GM21576 (cell line): ENCODE measurements at regions not wholly inside any gene's neighbourhood (a gene's known extent, or its start where the extent isn't known, plus 50 kb on each side); places are given as distances from the start of the nearest gene placed in this dataset.
"Not testable (repeated sequence)": the region's sequence is repeated elsewhere in the genome, so short reads cannot be mapped to it uniquely, and the experiment has no call there.

ENCODE experiments used
- ATAC-seq: cut with Tn5 transposase; IDR thresholded peaks from one replicate; pipeline ENCODE4 v1.9.1; 2021; ENCODE audit warnings: mild to moderate bottlenecking, moderate library complexity; ENCODE audit not compliant: unreplicated experiment

DNA sequence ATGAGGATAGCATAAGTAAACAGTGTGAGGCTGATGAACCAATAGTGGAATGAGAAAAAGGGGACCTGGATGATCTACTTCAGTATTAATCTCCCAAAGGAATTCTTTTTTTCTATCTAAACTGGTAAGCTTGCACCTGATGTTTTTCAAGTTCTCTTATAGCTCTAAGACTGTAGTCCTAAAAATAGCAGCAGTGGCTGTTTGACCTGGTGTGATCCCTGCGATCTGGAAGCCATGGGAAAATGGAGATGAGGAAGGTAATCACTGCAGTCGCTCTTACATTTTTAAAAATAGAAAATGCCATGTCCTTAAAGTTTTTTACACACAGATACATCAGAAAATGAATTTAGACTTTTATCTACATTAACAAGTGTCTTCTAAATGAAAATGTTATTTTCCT is 926.4 kb upstream of the SLC35B3 start:
- no peak for ATAC-seq

DNA sequence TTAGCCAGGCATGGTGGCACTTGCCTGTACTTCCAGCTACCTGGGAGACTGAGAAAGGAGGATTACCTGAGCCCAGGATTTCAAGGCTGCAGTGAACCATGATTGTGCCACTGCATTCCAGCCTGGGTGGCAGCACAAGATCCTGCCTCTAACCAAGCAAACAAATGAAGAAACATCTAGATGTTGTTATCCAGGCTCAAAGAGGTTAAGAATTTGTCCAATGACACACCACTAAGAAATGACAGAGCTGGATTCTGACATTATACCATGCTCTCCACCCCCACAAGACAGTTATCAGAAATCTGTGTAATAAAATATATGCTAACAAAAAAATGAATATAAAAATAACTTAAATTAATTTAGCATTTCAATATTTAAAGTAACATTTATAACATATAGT is 925.5 kb upstream of the SLC35B3 start:
- no peak for ATAC-seq

DNA sequence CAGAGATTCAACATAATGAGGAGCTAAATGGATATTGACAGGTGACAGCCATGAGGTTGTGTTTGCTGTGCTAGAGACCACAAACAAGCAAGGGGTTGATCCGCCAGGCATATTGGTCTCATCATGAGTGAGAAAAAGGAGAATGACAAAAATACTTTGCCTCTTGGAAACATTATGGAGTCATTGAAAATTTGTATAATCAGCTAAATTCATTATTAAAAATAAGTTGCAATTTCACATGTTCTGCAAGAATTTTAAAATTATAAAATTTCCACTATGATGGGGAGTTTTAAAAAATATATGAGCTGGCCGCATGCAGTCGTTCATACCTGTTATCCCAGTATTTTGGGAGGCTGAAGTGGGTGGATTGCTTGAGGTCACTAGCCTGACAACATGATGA is 912.3 kb upstream of the SLC35B3 start:
- no peak for ATAC-seq

DNA sequence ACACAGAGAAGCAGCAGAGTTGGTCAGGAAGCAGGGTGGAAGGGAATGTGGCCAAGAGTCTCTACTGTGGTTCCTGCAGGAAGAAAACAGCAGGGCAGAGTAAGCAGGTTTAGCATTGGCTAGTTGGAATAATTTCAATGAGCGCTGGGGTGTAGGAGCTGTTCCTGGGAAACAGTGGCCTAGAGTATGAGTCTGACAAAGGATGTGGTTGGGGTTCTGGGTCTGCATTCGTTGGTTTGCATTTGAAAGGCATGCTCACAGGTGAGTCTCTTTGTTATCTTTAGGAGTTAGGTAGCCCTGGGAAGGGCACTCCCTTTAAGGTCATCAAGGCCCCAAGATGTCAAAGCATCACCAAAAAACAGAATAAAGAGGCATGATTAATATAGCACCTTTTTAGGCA is 911.6 kb upstream of the SLC35B3 start:
- no peak for ATAC-seq

DNA sequence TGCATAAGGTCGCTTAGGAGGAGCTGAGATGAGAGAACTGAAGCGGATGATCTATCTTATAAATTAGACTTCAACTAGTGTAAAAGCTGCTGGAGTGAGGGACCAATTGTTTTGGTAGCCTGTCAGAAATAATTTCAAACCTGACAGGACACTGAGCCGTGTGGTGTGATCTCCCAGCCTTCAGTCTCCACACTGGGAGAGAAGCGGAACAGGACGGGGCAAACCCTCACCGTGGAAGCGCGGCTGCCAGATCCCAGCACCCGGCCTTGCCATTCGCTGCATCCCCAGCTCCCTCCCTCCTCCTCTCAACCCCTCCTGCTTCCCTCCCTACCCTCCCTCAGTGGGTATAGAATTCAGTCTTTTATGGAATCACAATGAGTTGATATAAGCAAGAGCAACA is 900.1 kb upstream of the SLC35B3 start:
- ATAC-seq, result no peak

DNA sequence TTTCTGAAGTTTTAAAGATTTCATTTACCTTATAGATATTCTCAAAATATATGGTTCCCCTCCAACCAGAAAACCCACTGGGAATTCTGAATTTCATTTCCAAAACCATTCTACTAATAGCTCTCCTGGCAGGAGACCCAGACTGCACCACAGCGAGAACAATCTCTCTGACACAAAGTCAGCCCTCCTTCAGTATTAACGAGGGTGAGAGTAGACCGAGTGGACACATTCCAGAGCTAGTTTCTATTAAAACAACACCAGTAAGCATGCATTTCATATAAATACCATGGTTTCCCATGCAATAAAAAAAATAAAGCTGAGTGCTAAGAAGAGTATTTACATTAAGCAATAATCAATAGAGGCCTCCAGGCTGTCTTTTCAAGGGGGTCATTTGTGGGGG is 899.6 kb upstream of the SLC35B3 start:
- no peak for ATAC-seq

DNA sequence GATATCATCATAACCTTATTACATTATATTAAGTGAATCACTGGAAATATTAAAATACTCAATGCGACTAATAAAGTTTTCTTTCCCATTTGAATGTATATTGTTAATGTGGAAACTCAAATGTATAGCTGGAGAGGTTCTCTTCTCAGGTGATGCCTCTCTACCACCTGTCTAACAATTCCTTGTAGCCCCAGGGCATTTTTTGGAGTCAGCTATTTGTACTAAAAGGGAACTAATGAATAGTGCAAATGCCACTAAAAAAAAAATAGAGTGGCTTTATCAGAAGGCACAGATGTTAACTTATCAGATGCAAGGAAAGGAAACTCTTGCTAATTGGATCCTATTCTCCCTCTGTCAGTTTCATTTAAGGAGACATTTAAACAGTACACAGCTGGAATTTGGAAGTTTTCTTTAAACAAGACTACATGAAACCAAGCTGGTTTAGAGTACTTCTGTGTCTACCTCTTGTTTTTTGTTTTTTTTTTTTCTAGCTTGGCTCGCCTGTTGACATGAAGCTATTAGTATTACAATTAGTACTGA is 897.0 kb upstream of the SLC35B3 start:
- no peak for ATAC-seq

DNA sequence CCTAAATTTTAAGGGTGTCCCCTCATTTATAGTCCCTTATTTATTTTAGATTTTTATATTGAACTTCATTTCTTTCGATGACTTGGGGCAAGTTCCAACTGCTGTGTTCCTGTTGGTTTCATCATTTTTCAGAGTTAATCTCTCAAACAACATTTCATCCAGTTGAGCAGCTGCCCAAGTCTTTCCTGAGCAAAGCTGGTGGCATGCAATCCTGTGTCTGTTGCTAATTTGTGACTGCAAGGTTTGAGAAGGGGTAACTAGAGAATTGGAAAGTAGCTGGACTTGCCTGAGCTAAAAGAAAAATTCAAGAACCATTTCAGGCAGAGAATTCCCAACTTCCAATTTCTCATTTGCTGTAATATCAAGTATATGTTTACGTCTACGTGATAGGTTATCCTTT is 881.5 kb upstream of the SLC35B3 start:
- no peak for ATAC-seq

DNA sequence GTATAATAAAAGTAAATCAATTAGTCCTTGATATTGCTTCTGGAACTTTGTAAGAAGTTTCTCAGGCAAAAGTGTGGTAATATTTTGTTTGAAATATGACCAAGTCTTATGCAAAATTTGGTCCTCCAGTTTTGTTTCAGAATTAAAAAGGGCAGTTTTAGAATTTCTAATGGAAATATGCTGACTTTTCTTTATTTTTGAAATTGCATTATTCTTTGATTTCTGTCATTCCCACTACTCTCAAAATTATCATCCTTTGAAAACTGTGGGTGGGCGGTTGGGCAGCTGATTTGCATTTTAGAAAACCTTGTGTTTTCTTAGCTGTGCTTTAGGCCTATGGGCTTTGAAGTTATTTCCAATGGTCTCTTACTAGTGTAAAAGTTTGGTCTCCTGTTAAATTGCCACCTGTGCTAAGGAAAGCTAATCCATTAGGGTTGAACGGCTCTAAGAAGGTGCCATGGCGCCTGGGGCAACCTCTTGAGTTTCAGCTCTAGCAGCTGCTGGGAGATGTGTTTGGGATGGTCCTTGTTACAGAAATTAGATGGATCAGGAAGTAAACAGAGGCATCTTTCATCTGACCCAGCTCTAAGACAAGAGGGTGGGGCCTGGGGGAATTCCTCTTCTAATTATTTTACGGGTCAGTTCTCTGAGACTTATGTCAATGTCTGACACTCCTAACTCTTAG is 880.8 kb upstream of the SLC35B3 start:
- ATAC-seq, result no peak

DNA sequence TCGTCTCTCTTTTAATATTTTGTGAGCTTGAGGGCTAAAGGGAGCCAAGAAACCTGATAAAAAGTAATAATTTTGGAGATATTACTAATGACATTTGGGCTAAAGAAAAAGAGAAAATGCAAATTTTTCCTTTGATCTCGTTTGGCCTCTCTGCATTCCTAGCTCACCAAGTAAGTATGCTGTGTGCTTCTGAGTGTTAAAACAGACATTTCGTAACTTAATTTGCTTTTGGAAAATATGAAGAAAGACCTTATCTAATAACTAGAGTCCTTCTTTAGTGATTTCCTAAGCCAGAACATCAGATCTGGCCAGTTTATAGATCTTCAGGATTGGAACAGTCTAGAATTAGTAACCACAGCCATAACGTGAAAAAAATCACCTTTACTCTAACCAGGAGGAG is 872.9 kb upstream of the SLC35B3 start:
- no peak for ATAC-seq

DNA sequence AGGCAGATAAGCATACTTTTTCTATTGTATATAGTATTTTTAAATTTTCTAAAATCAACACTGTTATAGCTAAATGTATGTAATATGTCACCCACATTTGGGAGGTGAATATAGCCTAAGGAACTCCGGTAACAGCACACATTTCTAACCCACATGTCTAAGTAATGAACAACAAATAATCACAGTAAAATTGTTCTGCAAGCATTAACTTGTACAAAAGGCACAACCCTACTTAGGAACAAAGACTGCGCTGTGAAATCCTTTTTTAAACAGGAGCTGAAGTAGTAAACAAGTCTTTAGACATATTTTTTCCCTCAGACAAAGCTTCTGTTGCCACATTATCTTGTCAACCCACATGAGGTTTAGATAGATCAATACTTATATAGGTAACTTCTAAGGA is 872.4 kb upstream of the SLC35B3 start:
- no peak for ATAC-seq

DNA sequence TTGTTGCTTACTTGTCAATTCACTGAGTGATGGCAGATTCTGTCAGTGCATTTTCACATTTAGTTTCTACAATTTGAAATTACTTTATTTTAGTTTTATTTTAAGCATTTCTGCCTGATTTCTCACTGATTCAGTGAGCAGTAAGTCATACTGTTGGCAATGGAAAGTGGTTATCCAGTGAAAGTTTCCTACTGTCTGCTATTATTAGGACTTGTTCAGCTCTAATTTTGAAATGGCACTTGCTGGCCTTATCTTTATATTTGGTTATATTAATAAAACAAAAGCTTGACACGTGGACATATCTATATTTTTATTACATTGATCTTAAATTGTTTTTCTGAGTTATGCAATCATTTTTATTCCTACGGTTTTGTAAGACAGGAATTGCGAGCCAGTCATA is 871.8 kb upstream of the SLC35B3 start:
- no peak for ATAC-seq

DNA sequence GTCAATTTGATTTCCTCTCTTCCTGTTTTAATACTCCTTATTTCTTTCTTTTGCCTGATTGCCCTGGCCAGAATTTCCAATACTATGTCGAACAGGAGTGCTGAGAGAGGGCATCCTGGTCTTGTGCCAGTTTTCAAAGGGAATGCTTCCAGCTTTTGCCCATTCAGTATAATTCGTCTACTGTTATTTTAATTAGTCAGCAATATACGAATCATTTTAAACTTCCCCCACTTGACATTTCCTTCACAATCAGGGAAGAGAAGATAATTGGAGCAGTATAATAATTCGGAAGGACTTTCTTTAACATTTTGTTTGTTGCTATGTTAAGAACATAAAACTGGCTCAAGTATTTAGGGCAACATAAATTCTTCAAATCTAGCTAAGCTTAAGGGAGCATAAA is 860.3 kb upstream of the SLC35B3 start:
- ATAC-seq, result no peak

DNA sequence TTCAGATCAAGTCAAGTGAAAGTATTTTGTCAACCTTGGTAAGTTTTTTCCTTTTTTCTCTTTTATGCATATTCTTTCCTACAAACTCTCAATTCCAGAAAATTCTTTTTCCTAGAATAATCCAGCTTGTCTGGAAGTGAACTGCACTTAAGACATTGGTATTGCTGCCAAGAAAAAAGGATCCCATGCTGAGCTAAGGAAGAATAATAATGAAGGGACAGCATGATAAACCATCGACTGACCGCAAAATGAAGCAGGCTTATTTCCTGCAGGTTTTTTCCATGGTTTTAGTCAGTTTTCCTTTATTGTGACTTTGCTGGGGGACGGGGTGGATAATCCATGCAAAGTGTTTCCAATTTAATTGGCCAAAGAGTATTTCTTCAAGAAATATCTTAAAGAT is 857.6 kb upstream of the SLC35B3 start:
- no peak for ATAC-seq

DNA sequence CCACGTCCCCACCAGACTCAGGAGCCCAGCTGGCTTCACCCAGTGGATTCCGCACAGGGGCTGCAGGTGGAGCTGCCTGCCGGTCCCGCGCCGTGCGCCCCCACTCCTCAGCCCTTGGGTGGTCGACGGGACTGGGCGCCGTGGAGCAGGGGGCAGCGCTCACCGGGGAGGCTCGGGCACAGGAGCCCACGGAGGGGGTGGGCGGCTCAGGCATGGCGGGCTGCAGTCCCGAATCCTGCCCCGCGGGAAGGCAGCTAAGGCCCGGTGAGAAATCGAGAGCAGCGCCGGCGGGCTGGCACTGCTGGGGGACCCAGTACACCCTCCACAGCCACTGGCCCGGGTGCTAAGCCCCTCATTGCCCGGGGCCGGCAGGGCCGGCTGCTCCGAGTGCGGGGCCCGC is 855.0 kb upstream of the SLC35B3 start:
- ATAC-seq, result not testable (repeated sequence)

DNA sequence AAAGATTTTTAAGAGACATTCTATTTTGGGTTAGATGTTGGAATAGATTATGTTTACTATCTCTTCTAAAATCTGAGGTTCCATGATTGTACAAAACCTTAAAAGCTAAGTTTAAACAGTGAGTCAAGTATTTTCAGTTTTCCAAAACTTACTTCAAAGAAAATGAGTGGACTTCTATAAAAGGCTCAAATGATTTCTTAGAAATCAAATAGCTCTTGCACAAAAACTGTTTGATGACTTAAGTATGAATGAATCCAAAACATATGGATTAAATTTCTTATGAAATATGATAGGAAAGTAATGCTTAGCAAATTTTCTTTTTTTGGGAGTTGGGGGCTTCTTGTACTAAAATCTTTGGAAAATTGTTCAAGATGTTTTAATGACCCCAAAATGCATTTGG is 837.3 kb upstream of the SLC35B3 start:
- no peak for ATAC-seq

DNA sequence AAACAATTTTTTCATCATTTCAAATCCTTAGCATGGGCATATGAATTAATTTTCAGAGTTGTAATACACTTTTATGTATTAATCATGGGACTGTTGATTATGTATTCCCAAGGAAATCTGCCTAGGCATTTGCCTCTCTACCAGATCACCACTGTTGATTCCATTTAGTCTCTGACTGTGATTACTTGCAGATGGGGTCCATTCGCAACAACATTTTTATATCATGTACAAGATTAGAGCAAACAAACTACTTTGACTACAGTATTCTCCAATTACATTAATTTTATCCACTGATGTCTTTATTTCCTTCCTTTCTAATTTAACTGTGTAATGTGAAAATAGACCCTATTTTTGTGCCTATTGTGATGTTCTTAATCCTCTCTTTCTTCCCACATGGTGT is 831.4 kb upstream of the SLC35B3 start:
- ATAC-seq, result no peak

DNA sequence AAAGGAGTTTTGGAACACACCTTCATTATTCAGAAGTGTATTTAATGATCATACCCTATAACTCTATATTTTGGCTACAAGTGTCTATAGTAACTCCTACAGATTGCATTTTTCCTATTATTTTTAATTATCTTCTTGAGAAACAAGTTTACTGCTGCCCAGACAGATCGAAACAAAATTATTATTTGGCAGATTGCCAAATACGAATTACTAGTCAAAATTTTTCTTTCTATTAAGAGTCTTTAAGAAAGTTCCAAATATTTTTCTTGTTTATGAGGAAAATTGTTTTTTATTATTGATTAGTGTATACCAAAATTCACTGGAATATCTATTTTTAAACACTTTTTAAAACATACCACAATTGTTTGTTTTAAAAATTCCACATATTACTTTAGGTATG is 821.9 kb upstream of the SLC35B3 start:
- no peak for ATAC-seq

DNA sequence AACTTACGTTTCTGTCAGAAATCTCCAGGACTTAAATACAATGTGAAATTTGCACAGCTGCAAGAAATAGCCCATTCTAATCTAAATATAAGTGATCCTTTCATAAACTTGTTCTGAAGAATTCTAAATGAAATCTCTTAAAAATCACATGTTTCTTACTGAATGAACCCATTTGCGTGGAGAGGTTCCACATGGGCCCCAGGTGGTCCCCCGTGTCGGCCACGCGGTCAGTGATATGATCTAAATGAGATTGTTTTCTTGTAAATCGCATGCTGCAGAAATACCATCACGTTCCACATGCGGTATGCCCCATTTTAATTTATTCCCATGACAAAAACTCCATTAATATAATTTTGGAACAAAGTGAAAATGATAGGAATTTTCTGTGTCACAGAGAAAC is 818.9 kb upstream of the SLC35B3 start:
- ATAC-seq, result no peak

DNA sequence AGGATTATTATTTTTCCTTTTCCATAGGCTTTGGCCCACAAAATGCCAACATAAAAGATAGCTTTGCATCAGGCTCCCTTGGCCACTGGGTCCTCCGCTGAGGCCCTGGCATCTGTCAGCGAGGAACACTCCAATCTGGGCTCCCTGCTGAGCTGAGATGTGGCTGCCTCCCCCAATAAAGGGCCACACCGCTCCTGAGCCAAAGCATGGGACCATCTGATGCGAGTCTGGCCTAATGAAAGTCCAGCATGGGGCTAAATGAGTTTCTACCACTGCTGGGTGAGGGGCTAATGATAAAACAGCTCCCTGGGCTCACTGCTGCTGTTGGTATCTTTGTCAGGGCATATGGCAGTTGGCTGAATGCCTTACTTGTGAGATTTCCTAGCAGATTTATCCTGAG is 817.5 kb upstream of the SLC35B3 start:
- no peak for ATAC-seq

DNA sequence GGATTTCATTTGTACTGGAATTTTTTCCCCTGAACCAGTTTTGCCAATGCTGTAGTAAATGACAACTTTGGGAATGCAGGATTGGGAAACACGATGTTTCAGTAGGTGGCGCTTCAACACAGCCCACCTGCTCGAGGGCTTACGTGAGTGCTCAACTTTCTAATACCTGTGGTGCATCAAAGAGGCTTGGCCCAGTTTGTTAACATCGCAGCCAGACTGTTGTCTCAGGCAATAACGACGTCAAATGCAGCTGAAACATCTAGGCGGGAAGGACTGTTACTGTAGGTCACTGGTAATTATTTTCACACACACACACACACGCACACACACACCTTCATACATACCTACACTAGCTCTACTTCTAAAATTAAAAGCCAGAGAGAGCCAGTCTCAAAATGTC is 815.5 kb upstream of the SLC35B3 start:
- no peak for ATAC-seq

DNA sequence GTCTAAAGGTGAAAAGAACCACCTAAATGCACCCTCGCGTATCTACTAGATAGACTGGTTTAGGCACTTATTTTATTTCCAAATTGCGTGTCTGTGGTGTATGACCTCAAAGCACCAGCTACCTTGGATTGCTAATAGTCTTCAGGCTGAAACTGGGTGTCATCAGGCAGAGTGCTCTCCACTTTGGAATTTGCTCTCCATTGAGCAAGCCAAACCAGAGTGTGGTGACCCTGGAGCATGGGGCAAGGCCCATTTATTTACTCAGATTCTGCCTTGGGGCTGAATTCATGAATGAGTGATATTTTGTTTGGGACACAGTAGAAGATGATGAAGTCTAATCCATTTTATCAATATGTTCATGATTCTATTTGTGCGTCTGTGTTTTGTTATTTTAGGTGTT is 812.8 kb upstream of the SLC35B3 start:
- no peak for ATAC-seq

DNA sequence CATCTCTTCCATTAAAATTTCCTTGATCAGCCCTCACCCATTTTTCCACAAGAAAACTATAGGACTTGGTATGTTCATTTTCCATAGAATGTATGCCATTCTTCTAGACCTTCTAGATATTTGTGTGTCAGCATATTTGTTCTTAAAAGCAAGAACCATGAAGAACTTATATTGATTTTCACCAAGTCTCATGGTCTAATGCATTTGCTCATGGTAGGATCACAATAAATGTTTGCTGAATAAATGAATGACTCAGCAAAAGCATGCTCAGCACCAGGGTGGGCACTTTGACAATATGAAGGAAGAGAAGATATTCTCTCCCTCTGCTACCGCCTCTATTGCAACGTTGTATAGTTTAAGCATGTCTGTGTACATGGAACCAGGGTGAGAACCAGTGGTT is 805.5 kb upstream of the SLC35B3 start:
- ATAC-seq, result no peak
